HCT116 (cell line): ENCODE measurements at regions not wholly inside any gene's neighbourhood (a gene's known extent, or its start where the extent isn't known, plus 50 kb on each side); places are given as distances from the start of the nearest gene placed in this dataset.

Source experiments
- ATAC-seq: fragments of 200-7000 bp; cut with Tn5 transposase; 2 replicates; pipeline ENCODE4 v1.9.1; 2020; ENCODE audit warnings: mild to moderate bottlenecking, moderate library complexity
- BruUV-seq: library from RNA; stranded (reverse); fragments of 400-500 nt; replicated peaks from 2 replicates; lab custom pipeline; 2021; lab: Mats Ljungman, UMichigan
- CTCF ChIA-PET: fragments of 300-600 bp; sonication (Branson Sonifier 250); formaldehyde crosslinking; loops from one replicate; lab custom pipeline; 2021; ENCODE audit warnings: antibody characterized with exemption; lab: Charles Lee
- POLR2A ChIA-PET: fragments of 300-600, 350-600 bp; sonication (Branson Sonifier 250); formaldehyde crosslinking; loops from one replicate; lab custom pipeline; 2021; ENCODE audit warnings: antibody characterized with exemption; lab: Charles Lee
- RAD21 ChIA-PET, 2 experiments: fragments of 300-600 bp; sonication (Branson Sonifier 250); formaldehyde crosslinking; loops; one replicate each; lab custom pipeline; 2023; ENCODE audit warnings: low total read pairs in 2 of 2; ENCODE audit not compliant: uncharacterized antibody in 2 of 2, unreplicated experiment in 2 of 2, low non-redundant PET in 1 of 2; lab: Charles Lee
- DNase-seq: peaks from one replicate; pipeline ENCODE4 v3.0.0-alpha.2; 2010; ENCODE audit warnings: low read depth, low spot score
- H2AFZ ChIP-seq: fragments of 200-600 bp; shearing (Covaris generic), sonication (generic); 2 replicates; pipeline ENCODE4 v1.6.1; 2017; ENCODE audit warnings: low read depth, mixed run types, mixed read lengths, antibody characterized with exemption, low read length; ENCODE audit not compliant: poor library complexity, severe bottlenecking
- H3K27ac ChIP-seq: 2 replicates; pipeline ENCODE4 v1.5.1; 2012; ENCODE audit warnings: low read depth, low read length
- H3K27me3 ChIP-seq: fragments of 200-600 bp; sonication (generic); 2 replicates; pipeline ENCODE4 v1.6.1; 2016; ENCODE audit warnings: mixed run types, low read length, mixed read lengths; ENCODE audit not compliant: insufficient read depth
- H3K36me3 ChIP-seq, 2 experiments: fragments of 200-500 bp in 1 of 2; fragments of 200-600 bp in 1 of 2; sonication (Bioruptor generic) in 1 of 2; sonication (generic) in 1 of 2; 2 replicates each; pipeline versions ENCODE4 v1.5.1 to v1.6.1; 2014 to 2016; ENCODE audit warnings: low read length in 2 of 2, inconsistent platforms in 1 of 2, mixed read lengths in 1 of 2, mixed run types in 1 of 2; ENCODE audit not compliant: insufficient read depth in 2 of 2, control insufficient read depth in 1 of 2
- H3K4me1 ChIP-seq, 2 experiments: fragments of 200-600 bp in 1 of 2; sonication (generic) in 1 of 2; 2 replicates each; pipeline versions ENCODE4 v1.5.1 to v1.6.1; 2012 to 2017; ENCODE audit warnings: low read length in 2 of 2, inconsistent platforms in 1 of 2, mild to moderate bottlenecking in 1 of 2, mixed read lengths in 1 of 2, mixed run types in 1 of 2, moderate library complexity in 1 of 2; ENCODE audit not compliant: insufficient read depth in 2 of 2, control insufficient read depth in 1 of 2
- H3K4me2 ChIP-seq: fragments of 200-600 bp; sonication (generic); 2 replicates; pipeline ENCODE4 v1.6.1; 2017; ENCODE audit warnings: mixed run types, low read length, mixed read lengths
- H3K4me3 ChIP-seq, 2 experiments: fragments of 200-600 bp in 1 of 2; sonication (generic) in 1 of 2; replicated peaks in 1 of 2; 2 replicates each; pipeline ENCODE4 v1.5.1; 2011 to 2016; ENCODE audit warnings: low read length in 2 of 2, control low read depth in 1 of 2, low read depth in 1 of 2, mild to moderate bottlenecking in 1 of 2, mixed read lengths in 1 of 2, mixed run types in 1 of 2
- H3K79me2 ChIP-seq: fragments of 200-600 bp; sonication (generic); 2 replicates; pipeline ENCODE4 v1.6.1; 2017; ENCODE audit warnings: mild to moderate bottlenecking, mixed run types, low read length, moderate library complexity, mixed read lengths; ENCODE audit not compliant: insufficient read depth
- H3K9ac ChIP-seq: fragments of 200-600 bp; sonication (generic); 2 replicates; pipeline ENCODE4 v1.6.1; 2016; ENCODE audit warnings: low read length, mixed read lengths
- H3K9me2 ChIP-seq: fragments of 200-600 bp; sonication (generic), shearing (Covaris generic); 2 replicates; pipeline ENCODE4 v1.6.1; 2017; ENCODE audit warnings: mixed run types, mild to moderate bottlenecking, moderate library complexity; ENCODE audit not compliant: insufficient read depth
- H3K9me3 ChIP-seq, 2 experiments: fragments of 200-500 bp in 1 of 2; fragments of 200-600 bp in 1 of 2; sonication (Bioruptor generic) in 1 of 2; sonication (generic) in 1 of 2; 2 replicates each; pipeline ENCODE4 v1.6.1; 2014 to 2017; ENCODE audit warnings: low read length in 2 of 2, mixed read lengths in 2 of 2, inconsistent platforms in 1 of 2, low read depth in 1 of 2, mild to moderate bottlenecking in 1 of 2, mixed run types in 1 of 2, moderate library complexity in 1 of 2; ENCODE audit not compliant: control insufficient read depth in 1 of 2, insufficient read depth in 1 of 2
- H4K20me1 ChIP-seq: fragments of 200-600 bp; sonication (generic), shearing (Covaris generic); 2 replicates; pipeline ENCODE4 v1.6.1; 2017; ENCODE audit warnings: mixed run types, mild to moderate bottlenecking, moderate library complexity; ENCODE audit not compliant: insufficient read depth
- CBX3 ChIP-seq: IDR thresholded peaks from 2 replicates; pipeline ENCODE4 v1.6.1; 2012; ENCODE audit warnings: low read depth
- EGR1 ChIP-seq: IDR thresholded peaks from 2 replicates; pipeline ENCODE4 v1.6.1; 2012; ENCODE audit warnings: low read depth
- ELF1 ChIP-seq: IDR thresholded peaks from 2 replicates; pipeline ENCODE4 v1.6.1; 2012; ENCODE audit warnings: low read depth, borderline replicate concordance
- EZH2 ChIP-seq: fragments of 200-600 bp; sonication (generic); IDR thresholded peaks from 2 replicates; pipeline ENCODE4 v1.6.1; 2017; ENCODE audit warnings: antibody characterized with exemption, mixed run types
- EZH2phosphoT487 ChIP-seq: fragments of 200-600 bp; IDR thresholded peaks from 2 replicates; pipeline ENCODE4 v1.6.1; 2018; ENCODE audit warnings: antibody characterized with exemption, borderline replicate concordance
- JUND ChIP-seq: IDR thresholded peaks from 2 replicates; pipeline ENCODE4 v1.6.1; 2012
- POLR2AphosphoS5 ChIP-seq: IDR thresholded peaks from 2 replicates; pipeline ENCODE4 v1.6.1; 2011; ENCODE audit warnings: mild to moderate bottlenecking, low read depth, low read length, moderate library complexity
- SIN3A ChIP-seq: IDR thresholded peaks from 2 replicates; pipeline ENCODE4 v1.6.1; 2012; ENCODE audit warnings: low read depth
- SRF ChIP-seq: IDR thresholded peaks from 2 replicates; pipeline ENCODE4 v1.6.1; 2012; ENCODE audit warnings: low read depth
- ZNF274 ChIP-seq: fragments of 200-500 bp; sonication (Bioruptor generic); IDR thresholded peaks from 2 replicates; pipeline ENCODE4 v1.6.1; 2014; ENCODE audit warnings: mild to moderate bottlenecking, low read depth, low read length, inconsistent platforms
- intact Hi-C: fragments of 100-400 bp; cut with micrococcal nuclease; formaldehyde crosslinking; loops from 2 replicates; pipeline ENCODE4 v1.10.0; 2022
- TF ChIP-seq, protein P1 (sequence below): IDR thresholded peaks from 2 replicates; pipeline ENCODE4 v1.6.1; 2012; ENCODE audit warnings: low read depth
- TF ChIP-seq, protein P2 (sequence below), 3 experiments: fragments of 200-600 bp in 1 of 3; sonication (generic) in 1 of 3; IDR thresholded peaks in 2 of 3; conservative IDR thresholded peaks in 1 of 3; 2 replicates each; pipeline ENCODE4 v1.5.1; 2012 to 2017; ENCODE audit warnings: low read depth in 2 of 3, low read length in 2 of 3, antibody characterized with exemption in 1 of 3, borderline replicate concordance in 1 of 3, control low read depth in 1 of 3, mild to moderate bottlenecking in 1 of 3, mixed read lengths in 1 of 3, mixed run types in 1 of 3, moderate library complexity in 1 of 3; ENCODE audit not compliant: insufficient read depth in 1 of 3

DNA sequence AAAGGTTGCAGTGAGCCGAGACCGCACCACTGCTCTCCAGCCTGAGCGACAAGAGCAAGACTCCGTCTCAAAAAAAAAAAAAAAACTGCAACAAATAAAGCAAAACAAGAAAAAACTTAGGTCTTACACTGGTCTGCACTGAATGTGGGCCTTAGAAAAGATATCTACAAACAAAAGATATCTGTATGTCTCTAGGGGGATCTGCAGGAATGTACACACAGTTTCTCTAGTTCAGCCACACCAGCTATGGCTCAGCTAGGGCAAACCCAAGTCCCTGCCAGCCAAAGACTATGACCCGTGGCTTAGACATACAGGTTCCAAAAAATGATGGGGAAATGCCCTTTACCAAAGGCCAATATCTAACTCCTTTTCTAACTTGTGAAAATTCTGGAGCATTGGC is 202.4 kb upstream of the KAZN start (continued):
- TF ChIP-seq, protein P1, sequence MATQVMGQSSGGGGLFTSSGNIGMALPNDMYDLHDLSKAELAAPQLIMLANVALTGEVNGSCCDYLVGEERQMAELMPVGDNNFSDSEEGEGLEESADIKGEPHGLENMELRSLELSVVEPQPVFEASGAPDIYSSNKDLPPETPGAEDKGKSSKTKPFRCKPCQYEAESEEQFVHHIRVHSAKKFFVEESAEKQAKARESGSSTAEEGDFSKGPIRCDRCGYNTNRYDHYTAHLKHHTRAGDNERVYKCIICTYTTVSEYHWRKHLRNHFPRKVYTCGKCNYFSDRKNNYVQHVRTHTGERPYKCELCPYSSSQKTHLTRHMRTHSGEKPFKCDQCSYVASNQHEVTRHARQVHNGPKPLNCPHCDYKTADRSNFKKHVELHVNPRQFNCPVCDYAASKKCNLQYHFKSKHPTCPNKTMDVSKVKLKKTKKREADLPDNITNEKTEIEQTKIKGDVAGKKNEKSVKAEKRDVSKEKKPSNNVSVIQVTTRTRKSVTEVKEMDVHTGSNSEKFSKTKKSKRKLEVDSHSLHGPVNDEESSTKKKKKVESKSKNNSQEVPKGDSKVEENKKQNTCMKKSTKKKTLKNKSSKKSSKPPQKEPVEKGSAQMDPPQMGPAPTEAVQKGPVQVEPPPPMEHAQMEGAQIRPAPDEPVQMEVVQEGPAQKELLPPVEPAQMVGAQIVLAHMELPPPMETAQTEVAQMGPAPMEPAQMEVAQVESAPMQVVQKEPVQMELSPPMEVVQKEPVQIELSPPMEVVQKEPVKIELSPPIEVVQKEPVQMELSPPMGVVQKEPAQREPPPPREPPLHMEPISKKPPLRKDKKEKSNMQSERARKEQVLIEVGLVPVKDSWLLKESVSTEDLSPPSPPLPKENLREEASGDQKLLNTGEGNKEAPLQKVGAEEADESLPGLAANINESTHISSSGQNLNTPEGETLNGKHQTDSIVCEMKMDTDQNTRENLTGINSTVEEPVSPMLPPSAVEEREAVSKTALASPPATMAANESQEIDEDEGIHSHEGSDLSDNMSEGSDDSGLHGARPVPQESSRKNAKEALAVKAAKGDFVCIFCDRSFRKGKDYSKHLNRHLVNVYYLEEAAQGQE = no peak
- TF ChIP-seq SIN3A = no peak

DNA sequence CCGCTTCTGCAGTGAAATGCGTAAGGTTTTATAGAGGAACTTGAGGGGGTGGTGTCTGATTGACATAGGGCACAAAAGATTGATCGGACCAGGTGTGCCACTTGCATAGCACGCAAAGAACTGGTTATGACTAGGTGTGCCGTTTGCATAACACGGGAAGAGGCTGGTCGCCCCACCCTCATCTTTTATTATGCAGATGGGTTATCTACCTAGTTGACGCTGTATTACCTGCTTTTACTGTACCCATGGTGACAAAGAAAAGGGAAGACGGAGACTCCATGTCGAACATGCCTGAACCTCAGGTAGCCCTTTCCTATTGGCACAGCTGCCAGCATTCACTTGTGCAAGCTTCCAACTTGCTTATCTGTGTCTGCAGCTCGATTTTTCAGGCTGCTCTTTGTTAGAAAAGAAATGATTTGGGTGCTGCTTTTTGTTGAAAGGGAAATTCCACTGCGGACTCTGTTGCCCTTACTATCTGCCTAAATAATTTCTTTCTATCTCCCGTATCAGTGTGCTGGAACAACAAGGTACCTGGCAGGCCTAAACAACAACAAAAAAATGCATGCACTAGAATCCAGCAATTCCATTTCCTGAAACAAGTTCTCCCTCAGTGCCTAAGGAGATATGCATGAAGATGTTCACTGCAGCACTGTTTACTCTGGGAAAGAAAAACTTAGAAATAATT is 194.4 kb upstream of the KAZN start:
- Histone ChIP-seq H3K4me1 (no peaks in the 10 kb centered on the region), H3K9me3 (no peaks in the 10 kb centered on the region), H3K4me2 (no peak overlapping the region), H3K36me3 (no peaks in the 10 kb centered on the region), H3K9ac (no peak overlapping the region), H2AFZ (no peak overlapping the region), H3K79me2 (no peaks in the 10 kb centered on the region), H3K9me2 (no peaks in the 10 kb centered on the region), H3K27ac (no peak overlapping the region), H4K20me1 (no peaks in the 10 kb centered on the region), H3K4me3 (no peak overlapping the region), H3K27me3 (no peaks in the 10 kb centered on the region; the same call in 1 of the 2 replicates)
- ATAC-seq (no peak), DNase-seq (no peak)
- intact Hi-C loops = no loop called here
- ChIA-PET CTCF (no interaction called here), RAD21 (no interaction called here), POLR2A (no interaction called here)
- no TSS peak for BruUV-seq
- TF ChIP-seq, protein P2, sequence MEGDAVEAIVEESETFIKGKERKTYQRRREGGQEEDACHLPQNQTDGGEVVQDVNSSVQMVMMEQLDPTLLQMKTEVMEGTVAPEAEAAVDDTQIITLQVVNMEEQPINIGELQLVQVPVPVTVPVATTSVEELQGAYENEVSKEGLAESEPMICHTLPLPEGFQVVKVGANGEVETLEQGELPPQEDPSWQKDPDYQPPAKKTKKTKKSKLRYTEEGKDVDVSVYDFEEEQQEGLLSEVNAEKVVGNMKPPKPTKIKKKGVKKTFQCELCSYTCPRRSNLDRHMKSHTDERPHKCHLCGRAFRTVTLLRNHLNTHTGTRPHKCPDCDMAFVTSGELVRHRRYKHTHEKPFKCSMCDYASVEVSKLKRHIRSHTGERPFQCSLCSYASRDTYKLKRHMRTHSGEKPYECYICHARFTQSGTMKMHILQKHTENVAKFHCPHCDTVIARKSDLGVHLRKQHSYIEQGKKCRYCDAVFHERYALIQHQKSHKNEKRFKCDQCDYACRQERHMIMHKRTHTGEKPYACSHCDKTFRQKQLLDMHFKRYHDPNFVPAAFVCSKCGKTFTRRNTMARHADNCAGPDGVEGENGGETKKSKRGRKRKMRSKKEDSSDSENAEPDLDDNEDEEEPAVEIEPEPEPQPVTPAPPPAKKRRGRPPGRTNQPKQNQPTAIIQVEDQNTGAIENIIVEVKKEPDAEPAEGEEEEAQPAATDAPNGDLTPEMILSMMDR (IDR thresholded peaks at IDR 0.05 in 2 of 3, conservative IDR thresholded peaks at IDR 0.05 in 1 of 3; ENCODE audit: borderline replicate concordance in 1 of 3, insufficient read depth in 1 of 3, low read depth in 2 of 3, low read length in 2 of 3) = no peak
- no peak for TF ChIP-seq EZH2phosphoT487
- no peak for TF ChIP-seq ELF1
- no peak for TF ChIP-seq EGR1
- no peak for TF ChIP-seq SRF
- TF ChIP-seq CBX3 = no peak
- no peak for TF ChIP-seq JUND
- TF ChIP-seq EZH2 = no peak
- no peak for TF ChIP-seq SIN3A
- TF ChIP-seq ZNF274 = no peak
- no peak for TF ChIP-seq POLR2AphosphoS5
